GM12878 (cell line): ENCODE measurements at regions not wholly inside any gene's neighbourhood (a gene's known extent, or its start where the extent isn't known, plus 50 kb on each side); places are given as distances from the start of the nearest gene placed in this dataset.

Experiments
- ATAC-seq: fragments of 200-7000 bp; cut with Tn5 transposase; 3 replicates; pipeline ENCODE4 v1.9.1; 2020; ENCODE audit warnings: mild to moderate bottlenecking, moderate library complexity
- BruUV-seq: library from RNA; stranded (reverse); fragments of 400-500 nt; replicated peaks from 2 replicates; lab custom pipeline; 2021; lab: Mats Ljungman, UMichigan
- CTCF ChIA-PET: fragments of 300-600 bp; sonication (Branson Sonifier 250); formaldehyde crosslinking; extraction: SDS; loops from one replicate; lab custom pipeline; 2021; ENCODE audit warnings: inconsistent platforms; lab: Yijun Ruan, JAX
- POLR2A ChIA-PET: fragments of 350-600 bp; formaldehyde crosslinking; extraction: SDS; loops from one replicate; lab custom pipeline; 2021; ENCODE audit warnings: inconsistent platforms; lab: Charles Lee
- RAD21 ChIA-PET: fragments of 300-600 bp; sonication (Branson Sonifier 250); formaldehyde crosslinking; loops from one replicate; lab custom pipeline; 2023; ENCODE audit warnings: antibody characterized with exemption; ENCODE audit not compliant: unreplicated experiment; lab: Charles Lee
- SMC1A ChIA-PET: fragments of 300-600 bp; sonication (Branson Sonifier 250); formaldehyde crosslinking; loops from one replicate; lab custom pipeline; 2023; ENCODE audit not compliant: unreplicated experiment, uncharacterized antibody; lab: Charles Lee
- DNase-seq: peaks from one replicate; pipeline ENCODE4 v3.0.0-alpha.2; 2011; ENCODE audit warnings: low read depth, low spot score
- FAIRE-seq: peaks from 3 replicates; lab custom pipeline; 2011; peaks lifted over from hg19 to GRCh38; lab: Jason Lieb, UNC
- H2AFZ ChIP-seq: 2 replicates; pipeline ENCODE4 v1.6.0; 2011; ENCODE audit warnings: low read depth, low read length, control low read depth; ENCODE audit not compliant: control insufficient read depth
- H3K27ac ChIP-seq: 2 replicates; pipeline ENCODE4 v1.5.1; 2011; ENCODE audit warnings: control low read depth; ENCODE audit not compliant: control insufficient read depth, insufficient read depth
- H3K27me3 ChIP-seq, 2 experiments: replicated peaks in 1 of 2; 2 replicates each; pipeline versions ENCODE4 v1.6.0 to v1.6.1; 2011; ENCODE audit warnings: low read length in 1 of 2; ENCODE audit not compliant: control insufficient read depth in 2 of 2, insufficient read depth in 2 of 2
- H3K36me3 ChIP-seq, 2 experiments: 2 replicates each; pipeline ENCODE4 v1.5.1; 2011; ENCODE audit warnings: low read length in 1 of 2; ENCODE audit not compliant: control insufficient read depth in 2 of 2, insufficient read depth in 2 of 2
- H3K4me1 ChIP-seq: 2 replicates; pipeline ENCODE4 v1.6.1; 2011; ENCODE audit warnings: mild to moderate bottlenecking, low read length, moderate library complexity, mixed read lengths; ENCODE audit not compliant: control insufficient read depth, insufficient read depth
- H3K4me2 ChIP-seq: 2 replicates; pipeline ENCODE4 v1.6.0; 2011; ENCODE audit warnings: control low read depth; ENCODE audit not compliant: control insufficient read depth, insufficient read depth
- H3K4me3 ChIP-seq: fragments of 200-600 bp; sonication (generic); 2 replicates; pipeline ENCODE4 v1.5.1; 2016
- H3K79me2 ChIP-seq: 2 replicates; pipeline ENCODE4 v1.6.0; 2011; ENCODE audit warnings: low read length; ENCODE audit not compliant: control insufficient read depth, insufficient read depth
- H3K9ac ChIP-seq: 2 replicates; pipeline ENCODE4 v1.8.0; 2011; ENCODE audit warnings: low read length, control low read depth, mixed read lengths; ENCODE audit not compliant: control insufficient read depth, insufficient read depth
- H3K9me3 ChIP-seq: replicated peaks from 3 replicates; pipeline ENCODE4 v1.5.1; 2011; ENCODE audit warnings: mild to moderate bottlenecking, low read length; ENCODE audit not compliant: control insufficient read depth, insufficient read depth
- H4K20me1 ChIP-seq: 2 replicates; pipeline ENCODE4 v1.6.0; 2011; ENCODE audit not compliant: control insufficient read depth, insufficient read depth
- BACH1 ChIP-seq: fragments of 450-650 bp; IDR thresholded peaks from 2 replicates; pipeline ENCODE4 v1.6.1; 2017; ENCODE audit warnings: mild to moderate bottlenecking, borderline replicate concordance
- BRCA1 ChIP-seq: IDR thresholded peaks from 2 replicates; pipeline ENCODE4 v1.6.1; 2011; ENCODE audit warnings: low read depth, low read length, improper control_type of control experiment
- CHD4 ChIP-seq: fragments of 200-600 bp; sonication (generic); IDR thresholded peaks from 2 replicates; pipeline ENCODE4 v1.6.1; 2016; ENCODE audit warnings: mild to moderate bottlenecking
- CREB1 ChIP-seq: IDR thresholded peaks from 2 replicates; pipeline ENCODE4 v1.6.1; 2012; ENCODE audit warnings: low read depth, mild to moderate bottlenecking, inconsistent platforms
- EZH2 ChIP-seq: IDR thresholded peaks from 2 replicates; pipeline ENCODE4 v1.6.1; 2012; ENCODE audit warnings: low read depth, mild to moderate bottlenecking, control low read depth, inconsistent platforms, low read length, borderline replicate concordance; ENCODE audit not compliant: control insufficient read depth
- FOXK2 ChIP-seq: fragments of 450-650 bp; IDR thresholded peaks from 2 replicates; pipeline ENCODE4 v1.6.1; 2017; ENCODE audit warnings: mild to moderate bottlenecking, moderate library complexity
- IKZF1 ChIP-seq: fragments of 450-650 bp; conservative IDR thresholded peaks from 2 replicates; pipeline ENCODE4 v1.6.1; 2017; ENCODE audit warnings: antibody characterized with exemption, mild to moderate bottlenecking
- IRF4 ChIP-seq: IDR thresholded peaks from 2 replicates; pipeline ENCODE4 v1.6.1; 2011; ENCODE audit warnings: low read depth, low read length
- LARP7 ChIP-seq: fragments of 450-650 bp; IDR thresholded peaks from 2 replicates; pipeline ENCODE4 v1.6.1; 2017; ENCODE audit warnings: mild to moderate bottlenecking
- MEF2A ChIP-seq: IDR thresholded peaks from 2 replicates; pipeline ENCODE4 v1.6.1; 2011; ENCODE audit warnings: low read depth, mild to moderate bottlenecking, low read length, moderate library complexity; ENCODE audit not compliant: insufficient read depth
- MYB ChIP-seq: fragments of 150-350 bp; IDR thresholded peaks from 2 replicates; pipeline ENCODE4 v1.6.1; 2014; ENCODE audit warnings: mild to moderate bottlenecking, low read depth, low read length, borderline replicate concordance
- NFYA ChIP-seq: IDR thresholded peaks from 2 replicates; pipeline ENCODE4 v1.6.1; 2011; ENCODE audit warnings: low read depth, mild to moderate bottlenecking, low read length, improper control_type of control experiment, borderline replicate concordance
- NR2C1 ChIP-seq: fragments of 450-650 bp; IDR thresholded peaks from 2 replicates; pipeline ENCODE4 v1.6.1; 2017; ENCODE audit warnings: antibody characterized with exemption, mild to moderate bottlenecking, moderate library complexity
- RCOR1 ChIP-seq: conservative IDR thresholded peaks from 2 replicates; pipeline ENCODE4 v1.6.1; 2012; ENCODE audit warnings: low read depth, low read length, improper control_type of control experiment
- RUNX3 ChIP-seq: IDR thresholded peaks from 2 replicates; pipeline ENCODE4 v1.6.1; 2012; ENCODE audit warnings: low read length, inconsistent platforms
- ZNF217 ChIP-seq: fragments of 450-650 bp; IDR thresholded peaks from 2 replicates; pipeline ENCODE4 v1.6.1; 2017; ENCODE audit warnings: antibody characterized with exemption, mild to moderate bottlenecking
- WGBS: methylation state at CpG from one replicate; pipeline ENCODE4 v1.1.6; 2016; ENCODE audit warnings: low lambda C conversion rate; ENCODE audit not compliant: insufficient replicate concordance, insufficient coverage; ENCODE audit errors: missing lambda C conversion rate; 5-methylcytosine and 5-hydroxymethylcytosine counted together
- in situ Hi-C: fragments of 300-500 bp; cut with MboI; formaldehyde crosslinking; loops from 9 replicates; pipeline ENCODE4 v1.14.3; 2018; ENCODE audit warnings: mixed read lengths
- intact Hi-C: fragments of 100-400 bp; cut with micrococcal nuclease; formaldehyde crosslinking; loops from one replicate; pipeline ENCODE4 v1.14.2; 2022; ENCODE audit not compliant: unreplicated experiment
- TF ChIP-seq, protein P1 (sequence below): IDR thresholded peaks from 2 replicates; pipeline ENCODE4 v1.6.1; 2012; ENCODE audit warnings: mild to moderate bottlenecking, low read depth, low read length
- TF ChIP-seq, protein P2 (sequence below): IDR thresholded peaks from 2 replicates; pipeline ENCODE4 v1.6.1; 2012; ENCODE audit warnings: low read depth, low read length, improper control_type of control experiment

DNA sequence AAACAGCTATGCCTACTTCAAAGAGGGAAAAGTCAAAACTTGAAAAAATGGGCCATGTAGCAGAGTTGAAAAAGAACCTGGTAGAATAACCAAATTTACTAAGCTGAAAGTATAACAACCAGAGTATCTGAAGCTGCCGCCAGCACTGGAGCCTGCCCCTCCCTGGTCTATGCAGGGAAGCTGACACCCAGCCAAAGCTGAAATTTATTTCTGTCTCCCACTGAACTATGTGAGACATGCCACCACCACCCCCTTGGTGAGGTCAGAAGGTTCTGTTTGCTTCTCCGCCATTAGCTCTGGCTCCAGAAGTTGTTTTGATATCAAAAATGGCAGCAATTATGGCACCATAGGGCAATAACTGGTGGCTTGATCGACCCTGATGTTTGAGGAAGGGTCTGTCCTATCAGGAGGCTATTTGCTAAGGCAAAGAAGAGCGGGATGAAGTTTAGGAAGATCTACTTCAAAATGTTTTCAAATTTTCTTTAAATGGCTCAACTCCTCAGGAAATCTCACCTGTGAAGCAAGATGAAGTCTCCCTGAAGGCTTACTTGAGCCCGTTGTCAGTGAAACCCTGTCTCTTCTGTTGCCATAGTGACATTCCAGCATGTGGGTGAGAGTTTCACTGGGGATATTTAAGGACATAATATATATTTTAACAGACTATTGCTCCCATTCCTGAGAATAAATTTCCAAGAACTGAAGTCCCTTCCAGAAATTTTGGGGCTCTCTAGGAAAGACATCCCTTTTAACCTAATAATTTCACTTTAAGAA lies 122.0 kb downstream of the COPRS start (continued):
- no peak for TF ChIP-seq NR2C1

DNA sequence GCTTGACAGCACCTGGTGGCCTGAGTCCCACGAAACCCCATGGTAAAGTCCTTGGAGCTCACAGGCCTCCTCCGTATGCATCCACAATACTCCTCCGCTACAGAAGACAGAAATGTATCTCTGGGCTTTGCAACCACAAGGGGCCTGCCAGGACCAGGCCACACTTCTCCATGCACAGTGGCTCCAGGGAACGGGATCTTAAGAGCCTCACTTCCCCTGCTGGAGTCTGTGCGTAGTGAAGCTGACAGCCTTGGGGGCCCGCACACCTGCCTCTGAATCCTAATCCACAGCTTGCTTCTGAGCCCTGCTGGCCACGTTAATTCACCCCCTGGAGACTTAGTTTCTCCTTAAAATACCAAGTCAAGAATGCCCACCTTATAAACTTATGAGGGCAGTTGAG lies 125.7 kb downstream of the COPRS start:
- in situ Hi-C loops = no loop called here
- Histone ChIP-seq H4K20me1 (no peaks in the 10 kb centered on the region), H3K79me2 (no peaks in the 10 kb centered on the region), H3K36me3 (no peaks in the 10 kb centered on the region), H3K4me1 (no peaks in the 10 kb centered on the region), H3K9me3 (no peaks in the 10 kb centered on the region; the same call in 2 of the 3 replicates), H3K27me3 (no peaks in the 10 kb centered on the region), H3K4me2 (no peak overlapping the region), H3K9ac (no peak overlapping the region), H3K4me3 (no peak overlapping the region), H2AFZ (no peak overlapping the region), H3K27ac (no peak overlapping the region)
- ATAC-seq (no peak), FAIRE-seq (no peak), DNase-seq (no peak)
- ChIA-PET SMC1A (interaction anchor here (0.6 kb wide), 1 partner anchor 15 kb away, joined by 3 read pairs; no protein-coding TSS in a partner anchor), RAD21 (no interaction called here), POLR2A (no interaction called here), CTCF (no interaction called here)
- intact Hi-C loops = no loop called here
- 58% methylated on average over 7 of the region's 7 CpGs for WGBS
- TF ChIP-seq CHD4 (no peak), CREB1 (no peak), IRF4 (no peak), NFYA (no peak), EZH2 (no peak), ZNF217 (no peak), FOXK2 (no peak), BRCA1 (no peak), IKZF1 (no peak), MEF2A (no peak), RCOR1 (no peak), BACH1 (no peak), MYB (no peak), RUNX3 (no peak), LARP7 (no peak)
- TF ChIP-seq, protein P1, sequence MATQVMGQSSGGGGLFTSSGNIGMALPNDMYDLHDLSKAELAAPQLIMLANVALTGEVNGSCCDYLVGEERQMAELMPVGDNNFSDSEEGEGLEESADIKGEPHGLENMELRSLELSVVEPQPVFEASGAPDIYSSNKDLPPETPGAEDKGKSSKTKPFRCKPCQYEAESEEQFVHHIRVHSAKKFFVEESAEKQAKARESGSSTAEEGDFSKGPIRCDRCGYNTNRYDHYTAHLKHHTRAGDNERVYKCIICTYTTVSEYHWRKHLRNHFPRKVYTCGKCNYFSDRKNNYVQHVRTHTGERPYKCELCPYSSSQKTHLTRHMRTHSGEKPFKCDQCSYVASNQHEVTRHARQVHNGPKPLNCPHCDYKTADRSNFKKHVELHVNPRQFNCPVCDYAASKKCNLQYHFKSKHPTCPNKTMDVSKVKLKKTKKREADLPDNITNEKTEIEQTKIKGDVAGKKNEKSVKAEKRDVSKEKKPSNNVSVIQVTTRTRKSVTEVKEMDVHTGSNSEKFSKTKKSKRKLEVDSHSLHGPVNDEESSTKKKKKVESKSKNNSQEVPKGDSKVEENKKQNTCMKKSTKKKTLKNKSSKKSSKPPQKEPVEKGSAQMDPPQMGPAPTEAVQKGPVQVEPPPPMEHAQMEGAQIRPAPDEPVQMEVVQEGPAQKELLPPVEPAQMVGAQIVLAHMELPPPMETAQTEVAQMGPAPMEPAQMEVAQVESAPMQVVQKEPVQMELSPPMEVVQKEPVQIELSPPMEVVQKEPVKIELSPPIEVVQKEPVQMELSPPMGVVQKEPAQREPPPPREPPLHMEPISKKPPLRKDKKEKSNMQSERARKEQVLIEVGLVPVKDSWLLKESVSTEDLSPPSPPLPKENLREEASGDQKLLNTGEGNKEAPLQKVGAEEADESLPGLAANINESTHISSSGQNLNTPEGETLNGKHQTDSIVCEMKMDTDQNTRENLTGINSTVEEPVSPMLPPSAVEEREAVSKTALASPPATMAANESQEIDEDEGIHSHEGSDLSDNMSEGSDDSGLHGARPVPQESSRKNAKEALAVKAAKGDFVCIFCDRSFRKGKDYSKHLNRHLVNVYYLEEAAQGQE = no peak
- TF ChIP-seq, protein P2, sequence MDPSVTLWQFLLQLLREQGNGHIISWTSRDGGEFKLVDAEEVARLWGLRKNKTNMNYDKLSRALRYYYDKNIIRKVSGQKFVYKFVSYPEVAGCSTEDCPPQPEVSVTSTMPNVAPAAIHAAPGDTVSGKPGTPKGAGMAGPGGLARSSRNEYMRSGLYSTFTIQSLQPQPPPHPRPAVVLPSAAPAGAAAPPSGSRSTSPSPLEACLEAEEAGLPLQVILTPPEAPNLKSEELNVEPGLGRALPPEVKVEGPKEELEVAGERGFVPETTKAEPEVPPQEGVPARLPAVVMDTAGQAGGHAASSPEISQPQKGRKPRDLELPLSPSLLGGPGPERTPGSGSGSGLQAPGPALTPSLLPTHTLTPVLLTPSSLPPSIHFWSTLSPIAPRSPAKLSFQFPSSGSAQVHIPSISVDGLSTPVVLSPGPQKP = no peak
- BruUV-seq = no TSS peak
